ENCODE measurements at regions not wholly inside any gene's neighbourhood (a gene's known extent, or its start where the extent isn't known, plus 50 kb on each side); places are given as distances from the start of the nearest gene placed in this dataset.

DNA sequence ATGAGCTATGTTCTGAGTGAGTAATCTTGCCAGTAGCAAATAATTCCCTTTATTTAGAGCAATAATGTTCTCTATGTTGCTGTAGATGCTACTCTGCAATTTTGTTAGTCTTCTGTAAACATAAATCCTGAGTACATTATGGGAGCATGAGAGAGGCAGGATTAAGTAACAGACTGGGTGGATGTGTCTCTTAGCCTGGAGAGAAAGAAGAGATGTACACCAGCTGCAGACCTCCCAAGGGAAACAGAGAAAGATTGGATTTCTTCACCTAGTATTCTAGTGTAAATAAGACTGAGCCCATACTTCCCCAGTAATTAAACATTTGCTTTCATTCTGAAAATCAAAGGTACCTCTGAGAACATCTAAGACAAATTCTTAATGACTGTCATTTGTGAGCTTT is 564.0 kb downstream of the TRHDE start:
- H3K27ac ChIP-seq: no peak overlapping the region
- no peak for DNase-seq
- ATAC-seq: no peak

GRCh38 chr12:72839696-72840095 is 567.5 kb downstream of the TRHDE start:
- TF ChIP-seq, protein P1, sequence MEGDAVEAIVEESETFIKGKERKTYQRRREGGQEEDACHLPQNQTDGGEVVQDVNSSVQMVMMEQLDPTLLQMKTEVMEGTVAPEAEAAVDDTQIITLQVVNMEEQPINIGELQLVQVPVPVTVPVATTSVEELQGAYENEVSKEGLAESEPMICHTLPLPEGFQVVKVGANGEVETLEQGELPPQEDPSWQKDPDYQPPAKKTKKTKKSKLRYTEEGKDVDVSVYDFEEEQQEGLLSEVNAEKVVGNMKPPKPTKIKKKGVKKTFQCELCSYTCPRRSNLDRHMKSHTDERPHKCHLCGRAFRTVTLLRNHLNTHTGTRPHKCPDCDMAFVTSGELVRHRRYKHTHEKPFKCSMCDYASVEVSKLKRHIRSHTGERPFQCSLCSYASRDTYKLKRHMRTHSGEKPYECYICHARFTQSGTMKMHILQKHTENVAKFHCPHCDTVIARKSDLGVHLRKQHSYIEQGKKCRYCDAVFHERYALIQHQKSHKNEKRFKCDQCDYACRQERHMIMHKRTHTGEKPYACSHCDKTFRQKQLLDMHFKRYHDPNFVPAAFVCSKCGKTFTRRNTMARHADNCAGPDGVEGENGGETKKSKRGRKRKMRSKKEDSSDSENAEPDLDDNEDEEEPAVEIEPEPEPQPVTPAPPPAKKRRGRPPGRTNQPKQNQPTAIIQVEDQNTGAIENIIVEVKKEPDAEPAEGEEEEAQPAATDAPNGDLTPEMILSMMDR (IDR thresholded peaks at IDR 0.05): no peak
- ATAC-seq (no peak), DNase-seq (no peak)
- no peak overlapping the region for H3K27ac ChIP-seq
- peaks cover 0 to 3% of the 10 kb centered on the region in 2 donors for H3K9me3 ChIP-seq
- no peaks in the 10 kb centered on the region for H3K4me1 ChIP-seq
- H3K36me3 ChIP-seq: no peaks in the 10 kb centered on the region
- intact Hi-C loops (cut with DNase I): no loop called here
- no peaks in the 10 kb centered on the region for H3K27me3 ChIP-seq
- H3K4me3 ChIP-seq: no peak overlapping the region

More for the DNA sequence above, 564.0 kb downstream of the TRHDE start:
- H3K27me3 ChIP-seq: no peaks in the 10 kb centered on the region
- no peak overlapping the region for H3K4me3 ChIP-seq
- no peaks in the 10 kb centered on the region for H3K4me1 ChIP-seq
- TF ChIP-seq, protein P1 (IDR thresholded peaks at IDR 0.05): no peak
- no peaks in the 10 kb centered on the region for H3K36me3 ChIP-seq
- H3K9me3 ChIP-seq: peaks cover 0 to 5% of the 10 kb centered on the region in 2 donors
- intact Hi-C loops (cut with DNase I): no loop called here

GRCh38 chr12:72863671-72864070 is 591.5 kb downstream of the TRHDE start:
- H3K4me3 ChIP-seq: no peak overlapping the region
- peak; percentile 77 for ATAC-seq
- TF ChIP-seq, protein P1 (IDR thresholded peaks at IDR 0.05): no peak
- H3K27me3 ChIP-seq: no peaks in the 10 kb centered on the region
- DNase-seq: no peak
- no peaks in the 10 kb centered on the region for H3K36me3 ChIP-seq
- H3K4me1 ChIP-seq: peaks cover 0 to 3% of the 10 kb centered on the region in 2 donors
- no peak overlapping the region for H3K27ac ChIP-seq
- H3K9me3 ChIP-seq: peaks cover 0 to under 1% of the 10 kb centered on the region in 2 donors
- intact Hi-C loops (cut with DNase I): no loop called here

DNA sequence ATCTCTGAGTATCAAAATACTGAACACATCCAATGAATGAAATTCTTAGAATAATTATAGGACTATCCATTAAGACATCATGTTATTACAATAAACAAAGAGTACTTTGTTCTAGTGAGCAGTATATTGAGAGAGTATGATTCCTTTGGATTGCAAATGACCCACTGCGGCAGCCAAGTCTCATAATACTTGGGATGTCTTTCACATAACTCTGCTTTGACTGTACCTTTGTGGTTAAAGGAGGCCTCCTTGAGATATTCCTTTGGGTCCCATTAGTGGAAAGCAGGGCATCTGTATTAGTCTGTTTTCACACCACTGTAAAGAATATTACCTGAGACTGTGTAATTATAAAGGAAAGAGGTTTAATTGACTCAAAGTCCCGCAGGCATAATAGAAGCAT is 593.8 kb downstream of the TRHDE start:
- intact Hi-C loops (cut with DNase I): no loop called here
- Histone ChIP-seq H3K4me1 (peaks cover 0 to 3% of the 10 kb centered on the region in 2 donors), H3K36me3 (no peaks in the 10 kb centered on the region), H3K27me3 (no peaks in the 10 kb centered on the region), H3K4me3 (no peak overlapping the region), H3K9me3 (no peaks in the 10 kb centered on the region), H3K27ac (no peak overlapping the region)
- DNase-seq (no peak), ATAC-seq (no peak)
- TF ChIP-seq, protein P1 (IDR thresholded peaks at IDR 0.05): no peak

- peak in 2 of 4 donors; percentile 20 to 46 for DNase-seq
- TF ChIP-seq, protein P1 (IDR thresholded peaks at IDR 0.05): no peak
- no peaks in the 10 kb centered on the region for H3K9me3 ChIP-seq
- no peak overlapping the region for H3K27ac ChIP-seq
- no peak overlapping the region for H3K4me3 ChIP-seq
- H3K4me1 ChIP-seq: no peaks in the 10 kb centered on the region
- H3K36me3 ChIP-seq: no peaks in the 10 kb centered on the region
- peak; percentile 91 for ATAC-seq
- intact Hi-C loops (cut with DNase I): no loop called here
- no peaks in the 10 kb centered on the region for H3K27me3 ChIP-seq
These were observed 596.9 kb downstream of the TRHDE start for GRCh38 chr12:72869024-72869423.
